GM15510 (cell line): ENCODE measurements at regions not wholly inside any gene's neighbourhood (a gene's known extent, or its start where the extent isn't known, plus 50 kb on each side); places are given as distances from the start of the nearest gene placed in this dataset.

Source experiments
- POLR2A ChIP-seq: IDR thresholded peaks from 3 replicates; pipeline ENCODE4 v1.6.1; 2011; ENCODE audit warnings: borderline replicate concordance; ENCODE audit not compliant: insufficient read length; ENCODE audit errors: extremely low read depth

DNA sequence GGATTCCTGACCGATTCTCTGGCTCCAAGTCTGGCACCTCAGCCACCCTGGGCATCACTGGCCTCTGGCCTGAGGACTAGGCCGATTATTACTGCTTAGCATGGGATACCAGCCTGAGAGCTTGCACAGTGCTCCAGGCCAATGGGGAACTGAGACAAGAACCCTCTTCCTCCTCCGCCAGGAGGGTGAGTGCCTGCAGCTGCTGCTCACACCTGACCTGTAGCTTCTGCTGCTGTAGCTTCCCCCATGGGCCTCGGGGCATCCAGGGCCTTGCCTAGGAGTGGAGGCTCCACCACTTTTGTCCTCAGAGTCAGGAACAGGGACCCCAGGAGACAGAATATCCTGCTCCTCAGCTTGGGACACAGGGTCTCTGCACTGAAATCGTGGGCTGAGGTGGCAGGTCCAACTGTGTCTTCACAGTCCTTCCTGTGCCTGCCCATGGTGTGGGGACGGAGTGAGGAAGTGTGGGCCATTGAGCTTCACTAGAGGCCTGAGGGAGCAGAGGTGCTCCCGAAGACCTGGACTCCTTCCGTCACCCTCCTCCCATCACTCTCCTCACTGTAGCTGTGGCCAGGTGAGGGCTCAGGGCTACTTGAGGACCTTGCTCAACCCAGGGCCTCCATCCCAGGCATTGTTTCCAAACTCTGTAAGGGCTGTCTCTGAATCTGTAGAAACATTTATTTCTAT lies 103.8 kb downstream of the ZNF280B start:
- TF ChIP-seq POLR2A: no peak

DNA sequence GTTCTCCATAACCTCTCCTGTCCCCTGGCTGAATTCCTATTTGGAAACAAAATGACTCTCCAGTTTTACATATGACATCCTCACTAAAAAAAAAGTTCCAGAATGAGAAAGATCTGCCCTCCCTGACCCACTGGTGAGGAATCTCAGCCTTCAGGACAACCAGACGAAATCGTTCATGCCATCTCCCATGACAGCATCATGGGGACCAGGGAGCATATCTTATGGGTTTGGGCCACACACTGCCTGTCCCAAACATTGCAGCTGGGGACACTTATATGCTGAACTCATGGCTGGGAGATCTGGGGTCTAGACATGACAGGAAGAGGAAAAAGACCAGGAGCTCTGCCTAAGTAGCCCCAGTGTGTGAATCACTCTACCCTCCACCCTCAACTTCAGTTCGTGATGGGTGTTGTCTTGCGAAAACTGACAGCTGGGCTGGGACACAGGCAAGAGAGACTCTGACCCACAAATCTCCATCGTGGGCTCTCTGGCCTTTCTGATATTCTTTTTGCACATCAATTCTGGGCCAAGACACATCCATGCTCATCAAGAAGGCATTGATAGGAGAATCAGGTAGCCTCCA lies 102.0 kb downstream of the ZNF280B start:
- no peak for TF ChIP-seq POLR2A

DNA sequence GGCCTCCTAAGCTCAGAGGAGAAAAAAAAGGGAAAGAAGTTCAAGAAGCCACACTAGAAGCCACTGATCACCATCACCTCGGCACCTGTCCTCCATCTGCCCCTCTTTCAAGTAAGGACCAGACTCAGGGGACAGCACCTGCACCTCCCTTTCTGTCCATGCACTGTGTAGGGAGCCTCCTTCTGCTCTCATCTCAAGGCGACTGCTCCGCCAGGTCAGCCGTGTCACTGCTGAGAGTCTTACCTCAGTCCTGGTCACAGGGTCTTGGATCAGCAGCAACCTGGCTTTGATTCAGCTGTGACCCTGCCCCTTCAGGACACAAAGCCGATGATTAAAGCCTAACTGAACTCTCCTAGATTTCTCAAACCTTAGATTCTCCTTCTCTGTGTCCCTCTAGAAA lies 101.5 kb downstream of the ZNF280B start:
- no peak for TF ChIP-seq POLR2A

DNA sequence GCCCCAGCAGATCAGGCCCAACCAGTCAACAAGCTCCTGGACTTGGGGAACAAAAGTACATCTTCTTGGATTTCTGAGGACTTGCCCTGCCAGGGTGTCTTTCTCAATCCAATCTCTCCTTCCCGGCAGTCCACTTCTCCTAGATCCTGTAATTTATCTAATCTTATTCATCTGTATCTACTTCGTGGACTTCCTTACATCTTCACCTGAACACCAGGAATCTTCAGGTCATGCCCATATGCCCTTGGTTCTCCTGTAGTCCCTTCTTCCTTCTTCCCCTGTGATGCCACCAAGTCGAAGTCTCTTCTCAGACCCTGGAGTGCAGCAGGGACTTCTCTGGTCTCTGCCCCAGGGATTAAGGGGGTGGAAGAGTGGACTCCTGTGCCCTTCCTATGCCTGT lies 100.3 kb downstream of the ZNF280B start:
- no peak for TF ChIP-seq POLR2A

DNA sequence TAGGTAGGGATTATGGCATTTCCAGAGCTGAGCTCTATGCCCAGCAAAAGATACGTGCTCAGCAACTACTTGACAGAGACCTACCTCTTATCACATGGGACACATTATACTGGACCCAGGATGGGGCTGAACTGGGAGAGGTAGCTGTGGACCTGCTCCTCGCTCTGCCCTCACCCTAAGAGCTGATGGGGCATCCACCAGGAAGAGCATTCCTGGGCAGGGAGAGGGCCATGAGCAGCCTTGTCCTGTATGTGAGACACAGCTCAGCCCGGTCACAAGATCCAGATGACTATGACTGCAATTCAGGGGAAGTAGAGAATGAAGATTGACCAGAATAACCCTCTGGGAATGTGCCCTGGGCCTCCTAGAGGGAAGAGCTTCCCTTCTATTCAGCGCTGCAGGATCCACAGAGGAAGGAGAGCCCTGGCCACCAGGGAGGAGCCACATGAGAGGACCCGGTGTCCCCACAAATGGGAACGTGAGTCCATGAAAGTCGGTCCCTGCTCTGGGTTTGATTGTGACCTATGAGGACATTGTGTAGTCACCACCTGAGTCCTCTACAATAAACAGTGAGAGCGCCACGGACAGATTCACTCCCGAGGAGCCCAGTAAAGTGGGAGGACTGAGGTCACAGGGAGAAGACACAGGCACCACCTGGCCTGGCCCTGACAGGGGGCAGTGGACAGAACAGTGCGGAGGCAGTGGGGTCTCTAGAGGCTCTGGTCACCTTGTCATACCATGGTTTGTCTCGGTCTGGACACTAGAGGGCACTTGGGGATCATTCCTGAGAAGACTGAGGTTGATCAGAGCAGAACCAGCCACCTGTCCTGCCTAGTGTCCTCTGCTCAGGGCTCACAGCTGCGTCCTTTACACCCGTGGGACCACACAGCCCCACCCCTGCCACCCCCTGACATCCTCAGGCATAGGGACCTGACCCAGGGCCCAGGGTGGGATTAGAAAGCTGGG lies 99.5 kb downstream of the ZNF280B start:
- TF ChIP-seq POLR2A: no peak

DNA sequence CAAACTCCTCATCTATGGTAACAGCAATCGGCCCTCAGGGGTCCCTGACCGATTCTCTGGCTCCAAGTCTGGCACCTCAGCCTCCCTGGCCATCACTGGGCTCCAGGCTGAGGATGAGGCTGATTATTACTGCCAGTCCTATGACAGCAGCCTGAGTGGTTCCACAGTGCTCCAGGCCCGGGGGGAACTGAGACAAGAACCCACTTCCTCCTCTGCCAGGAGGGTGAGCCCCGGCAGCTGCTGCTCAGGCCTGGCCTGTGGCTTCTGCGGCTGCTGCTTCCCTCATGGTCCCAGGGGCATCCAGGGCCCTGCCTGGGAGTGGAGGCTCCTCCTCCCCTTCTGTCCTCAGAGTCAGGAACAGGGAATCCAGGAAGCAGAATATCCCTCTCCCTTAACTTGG lies 98.4 kb downstream of the ZNF280B start:
- no peak for TF ChIP-seq POLR2A

DNA sequence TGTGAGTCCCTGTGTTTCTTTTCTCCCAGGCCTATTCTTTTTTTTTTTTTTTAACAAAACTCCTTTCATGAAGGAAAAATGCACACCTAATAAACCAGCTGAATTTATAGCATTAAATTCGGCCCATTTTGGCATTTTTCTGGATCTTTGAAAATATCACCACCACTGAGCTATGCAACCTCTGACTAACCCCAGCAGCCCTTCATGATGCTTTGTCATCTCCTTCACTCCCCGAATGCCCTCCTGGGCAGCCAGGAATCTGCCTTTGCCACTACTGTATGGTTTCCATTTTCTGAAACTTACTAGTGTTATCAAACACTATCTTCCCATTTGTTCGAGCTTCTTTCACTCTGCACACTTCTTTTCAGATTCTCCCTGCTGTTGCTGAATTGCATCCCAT lies 97.9 kb downstream of the ZNF280B start:
- no peak for TF ChIP-seq POLR2A

DNA sequence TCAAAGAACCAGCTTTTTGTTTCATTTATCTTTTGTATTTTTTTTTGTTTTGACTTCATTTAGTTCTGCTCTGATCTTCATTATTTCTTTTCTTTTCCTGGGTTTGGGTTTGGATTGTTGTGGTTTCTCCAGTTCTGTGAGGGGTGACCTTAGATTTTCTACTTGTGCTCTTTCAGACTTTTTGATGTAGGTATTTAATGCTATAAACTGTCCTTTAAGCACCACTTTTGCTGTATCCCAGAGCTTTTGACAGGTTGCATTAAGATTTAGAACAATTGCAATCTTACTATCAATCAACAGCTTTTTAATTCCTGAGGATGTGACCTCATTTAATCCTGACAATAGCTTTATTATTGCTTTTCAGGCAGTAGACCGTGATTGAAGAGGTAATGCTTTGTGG lies 94.3 kb downstream of the ZNF280B start:
- no peak for TF ChIP-seq POLR2A

DNA sequence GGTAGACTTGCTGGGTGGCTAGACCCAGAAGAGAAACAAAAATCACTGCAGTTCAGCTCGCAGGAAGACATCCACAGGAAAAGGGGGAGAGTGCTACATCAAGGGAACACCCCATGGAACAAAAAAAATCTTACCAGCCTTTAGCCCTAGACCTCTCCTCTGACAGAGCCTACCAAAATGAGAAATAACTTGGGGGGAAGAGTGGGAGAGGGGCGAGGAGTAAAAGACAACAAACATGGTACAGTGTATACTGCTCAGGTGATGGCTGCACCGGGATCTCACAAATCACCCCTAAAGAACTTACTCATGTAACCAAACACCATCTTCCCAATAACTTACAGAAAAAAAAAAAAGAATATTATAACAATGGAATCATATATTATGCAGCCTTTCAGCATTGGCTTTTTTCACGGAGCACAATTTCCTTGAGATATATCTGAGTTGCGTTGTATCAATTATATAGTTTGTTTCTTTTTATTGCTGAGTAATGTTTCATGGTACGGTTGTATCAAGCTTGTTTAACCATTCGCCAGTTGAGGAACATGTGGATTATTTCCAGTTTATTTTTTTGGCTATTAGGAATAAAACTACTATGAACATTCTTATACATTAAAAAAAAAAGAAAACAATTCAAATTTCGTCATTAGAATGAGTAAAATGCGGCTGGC lies 90.9 kb downstream of the ZNF280B start:
- no peak for TF ChIP-seq POLR2A

DNA sequence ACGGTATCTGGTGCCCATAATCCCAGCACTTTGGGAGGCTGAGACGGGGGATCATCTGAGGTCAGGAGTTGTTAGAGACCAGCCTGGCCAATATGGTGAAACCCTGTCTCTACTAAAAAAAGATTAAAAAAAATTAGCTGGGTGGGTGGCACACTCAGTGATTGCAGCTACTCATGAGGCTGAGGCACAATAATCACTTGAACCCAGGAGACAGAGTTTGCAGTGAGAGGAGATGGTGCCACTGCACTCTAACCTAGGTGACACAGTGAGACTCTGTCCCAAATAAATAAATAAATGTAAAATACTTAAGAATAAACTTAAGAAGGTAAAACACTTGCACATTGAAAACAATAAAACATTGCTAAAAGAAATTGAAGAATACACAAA lies 90.4 kb downstream of the ZNF280B start:
- TF ChIP-seq POLR2A: no peak

DNA sequence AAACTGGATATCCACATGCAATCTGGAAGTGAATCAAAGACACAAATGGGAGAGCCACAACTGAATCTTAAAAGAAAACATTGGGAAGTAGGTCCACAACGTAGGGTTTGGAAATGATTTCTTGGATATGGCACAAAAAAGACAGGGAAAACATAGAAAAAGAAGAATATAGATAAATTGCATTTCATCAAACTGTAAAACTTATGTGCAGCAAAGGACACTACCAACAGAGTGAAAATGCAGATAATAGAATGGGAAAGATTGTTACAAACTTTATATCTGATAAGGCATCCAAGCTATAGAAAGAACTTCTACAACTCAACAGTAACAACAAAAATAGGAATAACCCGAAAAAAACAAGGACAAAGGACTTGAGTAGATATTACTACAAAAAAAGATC lies 89.6 kb downstream of the ZNF280B start:
- no peak for TF ChIP-seq POLR2A

DNA sequence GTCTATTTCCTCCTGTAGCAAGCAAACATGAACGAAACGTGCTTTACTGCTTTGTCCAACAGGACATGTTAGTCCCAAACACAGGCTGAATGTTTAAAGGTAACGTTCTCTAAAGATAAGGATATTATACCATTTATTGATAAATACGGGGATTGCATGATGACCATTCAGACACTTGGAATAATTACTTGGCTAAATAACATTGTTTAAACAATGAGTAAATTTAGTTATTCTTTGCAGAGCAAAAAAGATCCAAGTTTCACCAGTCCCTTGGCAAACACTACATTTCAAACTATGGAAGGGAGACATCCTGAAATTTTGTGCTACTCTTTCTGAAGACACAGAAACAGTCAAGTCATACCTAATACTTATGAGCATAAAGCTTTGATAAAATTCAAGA lies 88.0 kb downstream of the ZNF280B start:
- no peak for TF ChIP-seq POLR2A

DNA sequence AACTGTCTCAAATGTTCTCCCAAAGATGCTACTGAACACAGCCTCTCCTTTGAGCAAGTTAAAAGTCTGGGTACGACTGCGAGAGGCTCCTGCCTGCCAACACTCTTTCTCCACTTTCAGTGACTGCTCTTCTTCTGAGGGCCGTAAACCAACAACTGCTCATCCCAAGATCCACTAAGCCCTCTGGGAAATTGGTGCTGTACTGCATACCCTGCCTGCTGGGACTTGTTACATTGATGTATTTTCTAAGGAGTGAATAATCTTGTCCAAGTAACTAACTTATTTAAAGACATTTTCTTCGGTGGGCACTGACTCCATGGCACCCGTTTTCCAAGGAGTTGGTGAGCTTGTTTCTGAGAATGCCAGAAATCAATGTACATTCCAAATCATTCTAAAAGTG lies 87.2 kb downstream of the ZNF280B start:
- no peak for TF ChIP-seq POLR2A

DNA sequence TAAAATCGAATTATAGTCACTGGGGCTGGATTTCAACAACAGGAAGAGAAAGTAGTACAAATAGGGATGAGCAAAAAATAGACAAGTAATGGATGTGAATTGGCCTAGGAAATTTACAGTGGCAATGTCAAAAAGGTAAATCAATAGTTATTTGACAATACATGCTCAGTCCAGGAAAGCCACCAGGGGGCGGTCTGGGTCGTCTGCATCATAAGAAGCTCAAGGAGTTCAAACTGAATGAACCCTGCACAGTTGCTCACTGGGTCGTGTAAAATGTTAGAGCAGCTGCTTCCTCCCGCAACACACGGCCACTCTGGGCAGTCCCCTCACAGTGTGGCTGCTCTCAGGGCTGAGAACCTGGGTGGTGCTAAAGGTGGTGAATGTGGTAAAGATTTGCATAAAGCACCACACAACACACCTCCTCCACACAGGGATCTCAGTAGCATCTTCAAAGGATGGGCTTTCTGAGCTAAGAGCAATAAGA lies 85.9 kb downstream of the ZNF280B start:
- TF ChIP-seq POLR2A: no peak

DNA sequence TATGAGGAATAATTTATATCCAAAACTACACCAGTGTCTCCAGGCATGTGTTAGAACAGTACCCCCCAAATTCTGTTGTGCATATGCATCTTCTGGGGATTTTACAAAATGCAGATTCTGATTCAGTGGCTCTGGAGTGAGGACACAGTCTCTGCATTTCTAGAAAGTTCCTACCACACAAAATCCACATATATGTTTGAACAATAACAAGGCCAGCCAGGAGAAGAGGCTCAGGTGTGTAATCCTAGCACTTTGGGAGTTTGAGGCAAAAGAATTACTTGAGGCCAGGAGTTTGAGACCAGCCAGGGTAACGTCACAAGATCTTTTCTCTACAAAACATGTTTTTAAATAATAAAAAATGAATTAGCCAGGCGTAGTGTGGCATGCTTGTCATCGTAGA lies 84.9 kb downstream of the ZNF280B start:
- no peak for TF ChIP-seq POLR2A

DNA sequence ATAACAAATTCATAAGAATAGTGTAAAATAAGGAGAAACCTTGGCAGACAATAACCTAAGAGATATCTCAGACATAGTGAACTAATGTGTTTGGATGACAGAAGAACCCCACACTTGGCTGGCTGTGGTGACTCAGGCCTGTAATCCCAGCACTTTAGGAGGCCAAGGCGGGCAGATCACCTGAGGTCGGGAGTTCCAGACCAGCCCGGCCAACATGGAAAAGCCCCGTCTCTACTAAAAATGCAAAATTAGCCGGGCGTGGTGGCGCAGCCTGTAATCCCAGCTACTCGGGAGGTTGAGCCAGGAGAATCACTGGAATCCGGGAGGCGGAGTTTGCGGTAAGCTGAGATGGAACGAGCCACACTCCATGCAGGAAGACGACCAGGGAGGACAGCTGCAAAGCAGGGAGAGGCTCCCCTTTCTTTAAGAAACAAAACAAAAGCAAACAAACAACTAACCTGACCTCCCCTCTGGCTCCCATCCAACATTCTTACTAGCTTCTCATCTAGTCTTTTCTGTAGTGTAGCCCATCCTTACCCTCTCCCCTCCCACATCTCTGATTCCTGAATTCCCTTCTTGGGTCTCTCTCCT lies 84.2 kb downstream of the ZNF280B start:
- TF ChIP-seq POLR2A: no peak

DNA sequence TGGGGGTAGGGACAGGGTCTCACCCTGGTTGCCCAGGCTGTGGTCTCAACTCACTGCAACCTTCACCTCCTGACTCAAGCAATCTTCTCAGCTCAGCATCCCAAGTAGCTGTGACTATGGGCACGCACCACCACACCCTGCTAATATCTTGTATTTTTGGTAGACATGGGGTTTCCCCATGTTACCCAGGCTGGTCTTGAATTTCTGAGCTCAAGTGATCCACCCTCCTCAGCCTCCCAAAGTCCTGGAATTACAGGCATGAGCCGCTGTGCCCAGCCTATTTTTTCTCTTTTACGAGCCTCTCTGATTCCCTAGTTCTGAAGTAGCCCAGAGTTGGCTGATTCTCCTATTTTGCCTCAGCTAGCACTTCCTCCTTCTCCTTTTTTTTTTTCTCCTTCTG lies 83.6 kb downstream of the ZNF280B start:
- no peak for TF ChIP-seq POLR2A
